ENCODE measurements at regions not wholly inside any gene's neighbourhood (a gene's known extent, or its start where the extent isn't known, plus 50 kb on each side); places are given as distances from the start of the nearest gene placed in this dataset.

- no peak for TF ChIP-seq CTCF (IDR thresholded peaks at IDR 0.05)
These were observed 103.0 kb upstream of the SNTG2 start for GRCh38 chr2:847669-848068.

GRCh38 chr2:844715-845114 is 105.9 kb upstream of the SNTG2 start:
- TF ChIP-seq CTCF (IDR thresholded peaks at IDR 0.05): no peak

GRCh38 chr2:842151-842803 is 108.4 kb upstream of the SNTG2 start:
- TF ChIP-seq CTCF (IDR thresholded peaks at IDR 0.05): no peak

- no peak for TF ChIP-seq CTCF (IDR thresholded peaks at IDR 0.05)
These were observed 109.6 kb upstream of the SNTG2 start for GRCh38 chr2:841036-841435.

- no peak for TF ChIP-seq CTCF (IDR thresholded peaks at IDR 0.05)
These were observed 116.4 kb upstream of the SNTG2 start for GRCh38 chr2:834233-834632.

- TF ChIP-seq CTCF (IDR thresholded peaks at IDR 0.05): no peak
These were observed 117.5 kb upstream of the SNTG2 start for GRCh38 chr2:833180-833579.

GRCh38 chr2:832635-833034 is 118.0 kb upstream of the SNTG2 start:
- no peak for TF ChIP-seq CTCF (IDR thresholded peaks at IDR 0.05)

- TF ChIP-seq CTCF (IDR thresholded peaks at IDR 0.05): no peak
These were observed 119.0 kb upstream of the SNTG2 start for GRCh38 chr2:831622-832021.
